HL-60 (cell line): ENCODE measurements at regions not wholly inside any gene's neighbourhood (a gene's known extent, or its start where the extent isn't known, plus 50 kb on each side); places are given as distances from the start of the nearest gene placed in this dataset.

Experiments used
- DNase-seq, 2 experiments: peaks; one replicate each; pipeline ENCODE4 v3.0.0-alpha.2; 2010 to 2020; ENCODE audit warnings: low read depth in 1 of 2, low spot score in 1 of 2
- H3K27ac ChIP-seq: fragments of 250-450 bp; sonication (Bioruptor Pico); replicated peaks from 2 replicates; pipeline ENCODE4 v1.5.1; 2020; ENCODE audit warnings: mild to moderate bottlenecking, moderate library complexity
- H3K27me3 ChIP-seq: fragments of 250-450 bp; sonication (Bioruptor Pico); 2 replicates; pipeline ENCODE4 v1.5.1; 2021; ENCODE audit warnings: mild to moderate bottlenecking, moderate library complexity; ENCODE audit not compliant: insufficient read depth, poor library complexity, severe bottlenecking
- H3K4me3 ChIP-seq: replicated peaks from 2 replicates; pipeline ENCODE4 v1.5.1; 2011; ENCODE audit warnings: mild to moderate bottlenecking, control low read depth, low read length; ENCODE audit not compliant: insufficient read depth
- GABPA ChIP-seq: IDR thresholded peaks from 2 replicates; pipeline ENCODE4 v1.6.1; 2012; ENCODE audit warnings: low read depth
- POLR2AphosphoS5 ChIP-seq: IDR thresholded peaks from 2 replicates; pipeline ENCODE4 v1.6.1; 2012; ENCODE audit warnings: low read depth
- SPI1 ChIP-seq: IDR thresholded peaks from 2 replicates; pipeline ENCODE4 v1.6.1; 2012; ENCODE audit warnings: low read depth, mild to moderate bottlenecking, borderline replicate concordance
- TF ChIP-seq, protein P1 (sequence below): IDR thresholded peaks from one replicate; pipeline ENCODE4 v1.5.1; 2011; ENCODE audit warnings: low read length, control low read depth, inconsistent platforms; ENCODE audit not compliant: insufficient read depth
- TF ChIP-seq, protein P2 (sequence below): IDR thresholded peaks from 2 replicates; pipeline ENCODE4 v1.6.1; 2012; ENCODE audit warnings: low read depth; ENCODE audit not compliant: insufficient replicate concordance

DNA sequence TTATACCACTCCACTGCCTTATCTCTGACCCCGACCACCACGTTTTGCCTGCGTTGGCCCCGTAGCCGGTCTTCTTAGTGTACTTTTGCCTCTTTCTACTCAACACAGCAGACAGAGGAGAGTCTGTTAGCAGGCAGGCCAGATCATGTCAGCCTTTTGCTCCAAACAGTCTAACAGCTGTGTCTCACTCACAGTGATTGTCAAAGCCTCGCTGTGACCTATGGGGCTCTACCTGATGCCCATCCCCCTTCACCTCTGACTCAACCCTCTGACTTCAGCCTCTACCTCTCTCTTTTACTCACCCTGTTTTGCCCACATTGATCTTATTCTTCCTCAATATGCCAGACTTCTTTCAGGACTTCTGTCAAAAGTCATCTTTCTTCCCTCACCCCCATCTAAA lies 127.1 kb downstream of the TRIML1 start:
- TF ChIP-seq, protein P1, sequence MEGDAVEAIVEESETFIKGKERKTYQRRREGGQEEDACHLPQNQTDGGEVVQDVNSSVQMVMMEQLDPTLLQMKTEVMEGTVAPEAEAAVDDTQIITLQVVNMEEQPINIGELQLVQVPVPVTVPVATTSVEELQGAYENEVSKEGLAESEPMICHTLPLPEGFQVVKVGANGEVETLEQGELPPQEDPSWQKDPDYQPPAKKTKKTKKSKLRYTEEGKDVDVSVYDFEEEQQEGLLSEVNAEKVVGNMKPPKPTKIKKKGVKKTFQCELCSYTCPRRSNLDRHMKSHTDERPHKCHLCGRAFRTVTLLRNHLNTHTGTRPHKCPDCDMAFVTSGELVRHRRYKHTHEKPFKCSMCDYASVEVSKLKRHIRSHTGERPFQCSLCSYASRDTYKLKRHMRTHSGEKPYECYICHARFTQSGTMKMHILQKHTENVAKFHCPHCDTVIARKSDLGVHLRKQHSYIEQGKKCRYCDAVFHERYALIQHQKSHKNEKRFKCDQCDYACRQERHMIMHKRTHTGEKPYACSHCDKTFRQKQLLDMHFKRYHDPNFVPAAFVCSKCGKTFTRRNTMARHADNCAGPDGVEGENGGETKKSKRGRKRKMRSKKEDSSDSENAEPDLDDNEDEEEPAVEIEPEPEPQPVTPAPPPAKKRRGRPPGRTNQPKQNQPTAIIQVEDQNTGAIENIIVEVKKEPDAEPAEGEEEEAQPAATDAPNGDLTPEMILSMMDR: no peak
- TF ChIP-seq GABPA: no peak
- no peak for TF ChIP-seq POLR2AphosphoS5
- no peak for DNase-seq
- Histone ChIP-seq H3K4me3 (no peak overlapping the region), H3K27ac (no peak overlapping the region), H3K27me3 (no peaks in the 10 kb centered on the region)

DNA sequence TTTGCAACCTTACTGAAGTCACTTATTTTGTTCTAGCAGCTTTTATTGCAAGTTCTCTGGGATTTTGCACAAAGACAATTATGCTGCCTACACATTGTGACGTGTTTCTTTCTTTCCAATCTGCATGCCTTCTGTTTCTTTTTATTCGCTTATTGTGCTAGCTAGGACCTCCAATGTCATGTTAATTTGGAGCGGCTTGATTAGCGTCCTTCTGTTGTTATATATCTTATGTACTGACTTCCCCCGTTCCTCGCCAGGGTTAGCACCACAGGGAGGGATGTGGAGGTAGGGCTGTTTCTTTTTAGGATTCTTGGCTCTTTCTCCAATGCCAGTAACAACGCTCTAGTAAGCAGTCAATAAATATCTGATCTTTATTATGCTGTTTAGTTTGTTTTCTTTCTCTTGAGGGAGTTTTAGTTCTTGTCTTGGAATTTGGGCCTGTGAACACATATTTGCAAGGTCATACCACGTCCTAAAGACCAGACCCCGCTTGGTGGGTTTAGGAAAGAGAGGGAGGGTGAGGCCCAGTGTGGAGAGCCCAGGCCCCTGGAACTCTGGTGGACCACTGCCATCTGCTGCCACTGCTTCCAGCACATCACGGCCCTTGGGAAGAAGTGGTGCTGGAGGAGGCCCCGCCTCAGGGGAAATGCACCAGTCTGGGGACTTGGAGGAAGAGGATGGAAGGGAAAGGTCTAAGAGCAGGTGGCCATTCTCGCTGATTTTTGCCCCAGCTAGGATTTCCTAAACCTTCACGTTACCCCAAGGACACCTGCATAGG lies 129.1 kb downstream of the TRIML1 start:
- H3K27me3 ChIP-seq: no peaks in the 10 kb centered on the region
- TF ChIP-seq, protein P1: no peak
- TF ChIP-seq POLR2AphosphoS5: no peak
- TF ChIP-seq, protein P2, sequence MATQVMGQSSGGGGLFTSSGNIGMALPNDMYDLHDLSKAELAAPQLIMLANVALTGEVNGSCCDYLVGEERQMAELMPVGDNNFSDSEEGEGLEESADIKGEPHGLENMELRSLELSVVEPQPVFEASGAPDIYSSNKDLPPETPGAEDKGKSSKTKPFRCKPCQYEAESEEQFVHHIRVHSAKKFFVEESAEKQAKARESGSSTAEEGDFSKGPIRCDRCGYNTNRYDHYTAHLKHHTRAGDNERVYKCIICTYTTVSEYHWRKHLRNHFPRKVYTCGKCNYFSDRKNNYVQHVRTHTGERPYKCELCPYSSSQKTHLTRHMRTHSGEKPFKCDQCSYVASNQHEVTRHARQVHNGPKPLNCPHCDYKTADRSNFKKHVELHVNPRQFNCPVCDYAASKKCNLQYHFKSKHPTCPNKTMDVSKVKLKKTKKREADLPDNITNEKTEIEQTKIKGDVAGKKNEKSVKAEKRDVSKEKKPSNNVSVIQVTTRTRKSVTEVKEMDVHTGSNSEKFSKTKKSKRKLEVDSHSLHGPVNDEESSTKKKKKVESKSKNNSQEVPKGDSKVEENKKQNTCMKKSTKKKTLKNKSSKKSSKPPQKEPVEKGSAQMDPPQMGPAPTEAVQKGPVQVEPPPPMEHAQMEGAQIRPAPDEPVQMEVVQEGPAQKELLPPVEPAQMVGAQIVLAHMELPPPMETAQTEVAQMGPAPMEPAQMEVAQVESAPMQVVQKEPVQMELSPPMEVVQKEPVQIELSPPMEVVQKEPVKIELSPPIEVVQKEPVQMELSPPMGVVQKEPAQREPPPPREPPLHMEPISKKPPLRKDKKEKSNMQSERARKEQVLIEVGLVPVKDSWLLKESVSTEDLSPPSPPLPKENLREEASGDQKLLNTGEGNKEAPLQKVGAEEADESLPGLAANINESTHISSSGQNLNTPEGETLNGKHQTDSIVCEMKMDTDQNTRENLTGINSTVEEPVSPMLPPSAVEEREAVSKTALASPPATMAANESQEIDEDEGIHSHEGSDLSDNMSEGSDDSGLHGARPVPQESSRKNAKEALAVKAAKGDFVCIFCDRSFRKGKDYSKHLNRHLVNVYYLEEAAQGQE: no peak
- no peak for TF ChIP-seq SPI1
- TF ChIP-seq GABPA: no peak
- no peak overlapping the region for H3K4me3 ChIP-seq
- DNase-seq: no peak
- H3K27ac ChIP-seq: no peak overlapping the region

DNA sequence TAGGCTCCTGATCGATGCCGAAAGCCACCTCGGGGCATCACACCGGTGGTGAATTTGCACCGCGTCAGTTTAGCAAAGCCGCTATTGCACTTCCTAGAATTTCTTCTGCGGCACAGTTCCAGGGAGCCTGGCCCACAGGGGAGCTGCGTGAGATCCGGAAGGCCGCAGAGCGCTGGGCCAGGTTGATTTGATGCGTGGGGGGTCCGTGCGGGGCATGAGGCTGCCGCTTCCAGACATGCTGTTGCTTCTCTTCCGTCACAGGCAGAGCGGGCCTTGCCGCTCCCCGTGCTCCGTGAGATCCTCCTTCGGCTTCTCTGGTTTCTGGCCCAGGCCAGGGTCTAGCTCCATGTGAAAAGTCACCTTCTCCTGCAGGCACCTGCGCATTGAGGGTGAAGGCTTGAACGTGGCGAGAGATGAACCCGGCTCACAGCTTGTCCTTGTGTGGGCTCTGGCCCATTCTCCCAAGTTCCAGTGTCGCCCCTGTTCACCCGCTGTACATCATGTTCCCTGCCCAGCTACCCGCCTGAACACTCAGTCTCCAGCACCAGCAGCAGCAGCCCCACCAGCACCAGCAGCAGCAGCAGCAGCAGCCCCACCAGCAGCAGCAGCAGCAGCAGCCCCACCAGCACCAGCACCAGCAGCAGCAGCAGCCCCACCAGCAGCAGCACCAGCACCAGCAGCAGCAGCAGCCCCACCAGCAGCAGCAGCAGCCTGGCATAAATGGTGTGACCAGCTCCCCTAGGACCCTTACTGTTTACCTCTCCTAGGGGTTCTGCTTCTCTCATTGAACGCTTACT lies 131.2 kb downstream of the TRIML1 start:
- no peak overlapping the region for H3K27ac ChIP-seq
- no peak for DNase-seq
- no peak for TF ChIP-seq SPI1
- TF ChIP-seq, protein P1: no peak
- no peak for TF ChIP-seq GABPA
- TF ChIP-seq, protein P2: no peak
- no peak for TF ChIP-seq POLR2AphosphoS5
- no peaks in the 10 kb centered on the region for H3K27me3 ChIP-seq
- H3K4me3 ChIP-seq: no peak overlapping the region

DNA sequence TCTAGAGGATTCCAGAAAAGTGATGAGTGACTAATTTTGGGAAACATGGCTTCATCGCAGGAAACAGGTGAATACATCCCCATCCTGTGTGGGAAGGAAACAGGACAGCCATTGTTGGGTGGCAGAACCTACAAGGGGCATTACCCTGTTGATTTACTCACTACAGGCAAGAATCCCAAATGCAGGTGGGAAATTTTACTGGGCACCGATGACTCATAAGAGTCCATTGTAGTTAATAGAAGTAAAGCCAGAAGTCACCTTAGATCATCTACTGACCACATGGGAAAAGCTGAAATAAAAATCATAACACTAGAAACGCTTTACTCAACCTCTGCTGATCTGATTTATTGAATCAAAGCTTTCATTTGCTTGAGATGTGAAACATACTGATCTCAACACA lies 136.4 kb downstream of the TRIML1 start:
- TF ChIP-seq, protein P2: no peak
- TF ChIP-seq, protein P1: no peak
- TF ChIP-seq SPI1 (no peak), GABPA (no peak), POLR2AphosphoS5 (no peak)
- Histone ChIP-seq H3K4me3 (no peak overlapping the region), H3K27me3 (no peaks in the 10 kb centered on the region), H3K27ac (no peak overlapping the region)
- no peak for DNase-seq
